GM19395 (cell line): ENCODE measurements at regions not wholly inside any gene's neighbourhood (a gene's known extent, or its start where the extent isn't known, plus 50 kb on each side); places are given as distances from the start of the nearest gene placed in this dataset.

Experiments
- ATAC-seq: cut with Tn5 transposase; IDR thresholded peaks from one replicate; pipeline ENCODE4 v1.9.1; 2021; ENCODE audit warnings: mild to moderate bottlenecking, moderate library complexity; ENCODE audit not compliant: unreplicated experiment

DNA sequence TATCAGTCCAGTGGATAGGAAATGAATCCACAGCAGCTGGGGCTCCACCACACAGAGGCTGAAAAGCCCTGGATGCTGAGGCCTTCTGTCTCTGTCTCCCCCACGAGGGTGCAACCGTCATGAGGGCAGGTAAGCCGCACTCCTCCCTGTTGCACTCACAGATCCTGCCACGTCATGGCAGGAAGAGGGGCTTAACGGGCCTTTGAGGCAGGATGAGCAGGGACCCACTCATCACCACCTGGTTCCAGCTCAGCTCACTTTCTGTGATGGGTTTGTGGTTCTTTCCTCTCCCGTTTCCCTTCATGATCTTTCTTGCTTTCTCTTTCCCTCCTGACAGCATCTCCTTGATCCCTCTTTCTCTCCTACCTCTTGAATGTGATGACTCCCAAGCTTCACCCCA is 575.2 kb downstream of the CCDC171 start:
- no peak for ATAC-seq

DNA sequence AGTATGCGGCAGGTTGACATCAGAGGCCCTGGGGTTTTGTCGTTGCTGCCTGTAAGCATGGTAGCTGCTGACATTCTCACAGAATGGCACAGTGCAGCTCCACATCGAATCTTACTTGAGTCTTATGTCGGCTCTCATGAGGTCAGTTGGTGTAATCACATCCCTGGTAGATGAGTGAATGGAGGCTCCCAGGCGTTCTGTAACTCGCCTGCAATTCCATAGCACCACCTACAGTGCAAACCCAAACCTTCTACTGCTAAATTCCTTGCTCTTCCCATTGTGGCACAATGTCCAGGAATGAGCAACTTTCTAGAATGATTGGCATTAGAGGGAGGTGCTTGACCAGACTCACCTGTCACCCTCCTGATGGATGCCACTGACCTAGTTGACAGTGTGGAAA is 578.4 kb downstream of the CCDC171 start:
- ATAC-seq = no peak

GRCh38 chr9:16132513-16132912 is 579.7 kb downstream of the CCDC171 start:
- no peak for ATAC-seq

DNA sequence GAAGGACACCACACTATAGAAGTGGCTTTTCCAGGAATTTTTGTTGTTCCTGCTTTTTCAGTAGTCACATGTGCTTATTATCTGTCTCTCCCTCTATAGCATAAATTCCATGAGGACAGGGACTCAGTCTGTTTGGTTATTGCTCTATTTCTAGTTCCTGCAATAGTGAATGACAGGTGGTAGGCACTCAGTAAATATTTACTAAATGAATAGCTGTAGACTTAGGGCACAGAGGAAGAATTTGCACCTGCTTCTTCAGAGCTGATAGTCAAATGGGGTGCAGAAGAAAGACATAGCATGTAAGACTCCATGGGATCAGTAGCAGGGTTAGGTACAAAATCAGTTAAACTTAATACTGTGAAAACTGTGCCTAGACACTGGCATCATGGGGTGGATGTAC is 580.2 kb downstream of the CCDC171 start:
- ATAC-seq = no peak

GRCh38 chr9:16133556-16134227 is 580.8 kb downstream of the CCDC171 start:
- ATAC-seq = peak; percentile 89

DNA sequence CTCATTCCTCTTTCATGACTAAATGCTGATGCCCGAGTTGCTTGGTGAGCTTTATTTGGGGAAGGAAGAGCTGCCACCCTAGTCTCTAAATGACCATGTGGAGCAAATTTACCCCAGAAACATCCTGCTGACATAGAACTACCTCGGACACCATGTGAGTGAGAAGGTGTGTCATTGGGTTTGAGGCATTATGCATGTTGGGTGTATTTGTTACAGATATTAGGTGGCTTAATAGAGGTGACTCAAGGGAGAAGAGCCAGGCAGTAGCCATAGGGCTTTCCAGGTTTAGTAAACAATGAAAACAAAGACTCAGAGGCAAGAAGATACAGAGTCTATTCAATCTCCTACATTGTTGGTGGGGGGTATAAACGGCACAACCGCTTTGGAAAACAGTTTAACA is 581.5 kb downstream of the CCDC171 start:
- no peak for ATAC-seq

GRCh38 chr9:16135968-16136367 is 583.1 kb downstream of the CCDC171 start:
- no peak for ATAC-seq

GRCh38 chr9:16136451-16136850 is 583.6 kb downstream of the CCDC171 start:
- no peak for ATAC-seq

DNA sequence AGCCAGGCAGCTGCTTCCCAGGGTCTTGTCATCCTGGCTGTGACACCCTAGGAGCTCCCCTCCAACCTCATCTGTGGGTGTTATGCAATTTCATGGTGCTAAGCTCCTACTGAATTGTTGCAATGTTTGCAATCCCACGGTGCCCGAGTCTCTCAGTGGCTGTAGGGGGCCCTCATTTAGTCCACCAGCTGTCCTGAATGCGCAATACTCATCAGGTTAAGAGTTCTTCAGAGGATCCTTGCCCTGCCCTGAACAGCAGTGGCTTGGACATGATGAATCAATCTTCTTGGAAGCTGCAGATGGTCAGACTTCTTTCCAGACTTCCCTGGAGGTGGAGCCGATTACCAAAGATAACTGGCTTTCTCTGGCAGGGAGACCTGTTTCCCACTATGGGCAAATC is 584.1 kb downstream of the CCDC171 start:
- ATAC-seq = no peak

- no peak for ATAC-seq
These were observed 586.0 kb downstream of the CCDC171 start for GRCh38 chr9:16138561-16139491.

DNA sequence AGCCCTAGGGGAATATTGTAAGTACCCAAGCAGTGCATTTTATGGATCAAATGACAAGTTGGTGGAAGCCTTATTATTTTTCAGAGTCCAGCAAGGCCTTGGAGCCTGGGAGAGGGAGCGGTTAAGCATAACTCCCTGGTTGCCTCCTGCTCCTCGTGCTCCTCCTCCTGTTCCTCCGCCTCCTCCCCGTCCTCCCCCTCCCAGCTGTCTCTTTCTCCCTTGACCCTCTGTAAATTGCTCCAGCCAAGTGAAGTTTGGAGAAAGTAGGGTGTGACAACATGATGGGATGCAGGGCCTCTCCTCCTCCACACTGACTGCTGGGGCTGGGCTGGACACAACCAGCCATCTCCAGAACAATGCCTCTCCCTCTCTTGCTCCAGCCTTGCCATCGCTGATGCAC is 586.9 kb downstream of the CCDC171 start:
- no peak for ATAC-seq

DNA sequence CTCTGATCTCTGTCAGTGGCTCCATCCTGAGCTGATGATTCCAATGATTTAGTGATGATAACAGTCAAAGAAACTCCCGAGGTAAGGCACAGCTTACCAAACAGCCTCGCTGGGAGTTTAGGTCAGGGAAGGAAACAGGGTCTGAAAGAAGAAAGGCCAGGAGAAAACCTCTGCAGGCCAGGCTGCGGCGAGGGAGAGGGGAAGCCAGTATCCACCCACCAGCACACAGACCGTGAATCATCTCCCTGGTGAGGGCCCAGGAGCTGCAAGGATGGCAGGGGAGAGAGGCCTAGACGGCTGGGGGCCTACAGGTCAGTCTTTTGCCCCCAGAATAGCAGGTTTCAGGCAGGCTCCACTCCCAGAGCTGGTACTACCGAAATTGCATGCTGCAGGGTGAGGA is 590.5 kb downstream of the CCDC171 start:
- ATAC-seq = no peak

GRCh38 chr9:16143947-16144890 is 591.4 kb downstream of the CCDC171 start:
- ATAC-seq = no peak

DNA sequence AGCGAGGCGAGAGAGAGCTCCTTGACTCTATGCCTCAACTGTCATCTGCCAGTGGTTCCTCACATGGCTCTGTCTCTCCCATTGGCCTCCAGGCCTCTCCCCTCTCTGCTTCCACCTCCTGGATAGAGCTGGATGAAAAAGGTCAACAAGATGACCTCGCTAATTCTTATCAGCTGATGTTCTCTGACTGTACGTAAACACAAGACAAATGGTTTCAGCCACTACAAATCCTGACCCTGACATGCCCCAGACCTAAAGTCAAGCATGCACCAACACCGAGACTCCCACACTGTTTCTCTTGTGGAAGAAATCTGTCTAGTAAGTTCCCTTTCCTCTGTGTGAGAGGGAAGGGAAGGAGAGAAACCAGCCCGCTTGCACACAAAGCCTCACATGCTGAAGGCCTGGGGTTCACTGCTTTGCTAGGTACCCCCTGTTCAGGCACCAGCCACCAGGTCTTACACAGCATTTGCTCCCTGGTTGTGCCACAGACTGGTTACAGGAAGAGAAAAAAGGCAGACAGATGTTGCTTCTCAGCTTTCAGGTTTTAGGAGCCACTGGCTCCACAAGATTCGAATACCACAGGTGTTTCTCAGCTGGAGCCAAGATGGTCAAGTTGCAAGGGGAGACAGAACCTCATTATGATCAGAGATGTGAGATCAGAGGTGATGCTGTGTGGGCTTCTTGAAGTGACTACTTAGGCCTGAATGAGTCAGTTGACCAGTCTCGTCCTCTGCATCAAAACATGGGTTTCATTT is 592.5 kb downstream of the CCDC171 start:
- no peak for ATAC-seq

- ATAC-seq = no peak
These were observed 594.9 kb downstream of the CCDC171 start for GRCh38 chr9:16147726-16148125.

DNA sequence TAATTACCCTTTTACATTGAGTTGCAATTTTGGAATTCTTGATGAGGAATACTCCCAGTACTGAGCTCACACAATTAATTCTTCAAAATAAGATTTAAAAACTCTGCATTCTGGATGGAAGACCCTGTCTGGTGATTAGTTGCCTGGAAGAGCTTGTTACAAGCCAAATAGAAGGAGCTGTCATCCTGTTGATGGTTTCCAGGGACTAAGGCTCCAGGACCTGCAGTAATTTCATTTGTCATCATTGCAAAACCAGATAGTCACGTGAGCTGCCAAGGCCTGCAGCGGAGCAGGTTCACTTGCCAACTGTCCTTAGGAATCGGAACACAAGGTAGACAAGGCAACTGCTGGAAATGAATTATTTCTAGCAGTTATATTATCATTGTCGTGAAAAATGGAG is 597.7 kb downstream of the CCDC171 start:
- ATAC-seq = no peak

GRCh38 chr9:16150938-16151650 is 598.3 kb downstream of the CCDC171 start:
- no peak for ATAC-seq

DNA sequence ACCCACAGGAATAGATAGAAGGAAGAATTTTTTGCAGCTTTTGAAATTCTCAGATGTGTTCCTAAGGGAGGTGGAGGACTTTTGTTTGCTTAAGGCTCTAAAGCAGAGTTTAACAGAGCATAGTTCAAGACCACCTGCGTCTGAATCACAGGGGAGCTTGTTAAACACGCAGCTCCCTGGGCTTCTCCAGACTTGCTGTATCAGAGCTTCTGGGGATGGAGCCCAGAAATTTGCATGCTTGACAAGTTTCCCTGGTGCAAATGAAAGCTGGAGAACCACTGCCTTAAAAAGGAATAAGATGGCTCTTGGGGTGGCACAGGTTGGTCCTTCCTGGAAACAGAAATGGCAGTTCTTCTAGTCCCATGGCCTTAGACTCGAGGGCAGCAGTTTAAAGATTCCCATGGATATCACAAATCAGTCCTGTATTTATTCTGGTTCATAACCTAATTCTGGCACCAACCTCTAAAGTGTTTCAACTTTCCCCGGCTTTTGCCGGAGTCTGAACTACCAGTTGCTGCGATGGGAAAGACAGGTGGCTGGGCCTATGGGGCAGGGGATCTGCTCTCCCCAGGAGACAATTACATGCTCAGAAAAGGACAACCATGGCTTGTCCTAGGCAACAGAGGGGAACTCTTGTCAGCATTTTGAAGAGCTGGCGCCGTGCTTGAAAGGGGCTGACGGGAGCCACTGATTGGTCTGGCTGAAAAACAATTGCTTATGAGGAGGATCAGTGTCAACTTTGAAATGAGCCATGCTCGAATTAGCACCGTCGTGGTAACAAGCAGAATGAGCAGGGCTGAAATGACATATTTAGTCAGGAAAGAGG is 599.6 kb downstream of the CCDC171 start:
- no peak for ATAC-seq

DNA sequence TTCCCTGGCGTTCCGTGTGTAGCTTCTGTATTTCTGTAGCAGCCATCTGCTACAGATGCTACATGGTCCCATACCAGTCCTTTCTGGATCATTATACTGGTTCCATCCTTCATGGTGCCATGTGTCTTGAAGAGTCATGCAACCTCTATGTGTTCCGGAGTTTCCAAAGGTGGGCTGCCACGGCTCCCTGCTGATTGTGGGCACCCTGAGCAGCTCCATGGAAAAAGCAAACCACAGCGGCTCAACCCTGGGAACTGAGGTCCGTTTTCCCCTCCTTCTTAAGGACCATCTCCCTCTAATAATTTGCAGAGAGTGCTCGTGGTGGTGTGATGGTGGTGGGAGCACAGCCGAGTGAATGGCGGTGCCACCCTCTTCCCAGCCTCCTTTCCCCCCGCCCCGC is 600.4 kb downstream of the CCDC171 start:
- no peak for ATAC-seq
